ENCODE measurements at regions not wholly inside any gene's neighbourhood (a gene's known extent, or its start where the extent isn't known, plus 50 kb on each side); places are given as distances from the start of the nearest gene placed in this dataset.

- no peak for DNase-seq (ENCODE audit: low spot score)
Measured at GRCh38 chr20:34163307-34163706, 51.3 kb upstream of the EIF2S2 start.

GRCh38 chr20:34164381-34164984, 52.4 kb upstream of the EIF2S2 start:
- DNase-seq (ENCODE audit: low spot score), result no peak

GRCh38 chr20:34165018-34165619, 53.1 kb upstream of the EIF2S2 start:
- DNase-seq (ENCODE audit: low spot score), result no peak

GRCh38 chr20:34171640-34172039, 59.6 kb upstream of the EIF2S2 start:
- no peak for DNase-seq (ENCODE audit: low spot score)

DNA sequence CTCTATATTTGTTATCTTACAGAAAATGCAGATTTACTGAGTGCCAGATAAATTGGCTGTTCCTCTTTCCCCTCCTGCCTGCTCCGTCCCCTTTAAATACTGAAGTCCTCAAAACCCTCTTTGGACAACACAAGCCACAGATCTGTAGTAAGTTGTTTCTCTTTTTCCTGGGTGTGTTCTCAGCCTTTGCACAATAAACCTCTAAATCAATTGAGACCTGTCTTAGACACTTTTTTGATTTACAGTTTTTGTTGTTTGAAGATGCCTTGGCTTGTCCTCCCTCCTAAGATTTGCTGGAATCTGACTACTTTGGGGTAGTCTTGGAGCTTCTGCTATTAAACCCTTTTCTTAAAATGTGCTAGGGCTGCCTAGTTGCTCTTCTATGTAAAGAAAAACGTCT, 60.9 kb upstream of the EIF2S2 start:
- no peak for DNase-seq (ENCODE audit: low spot score)

DNA sequence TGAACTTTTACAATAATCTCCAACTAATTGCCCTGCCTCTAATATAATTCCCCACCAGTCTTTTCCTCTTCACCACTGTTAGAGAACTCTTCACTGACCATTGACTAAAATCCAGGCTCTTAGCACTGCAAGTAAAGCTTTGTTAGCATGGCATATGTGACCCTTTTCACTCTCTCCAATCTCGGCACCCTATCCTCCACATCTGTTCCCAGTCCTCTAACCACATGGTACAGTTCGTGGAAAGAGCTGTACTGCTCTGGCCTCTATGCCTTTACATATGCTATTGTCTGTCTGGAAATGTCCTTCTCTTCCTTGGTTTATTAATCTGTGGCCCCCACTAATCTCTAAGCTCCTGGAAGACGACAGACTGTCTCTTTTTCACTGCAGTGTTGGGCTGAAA, 63.0 kb upstream of the EIF2S2 start:
- no peak for DNase-seq (ENCODE audit: low spot score)

DNA sequence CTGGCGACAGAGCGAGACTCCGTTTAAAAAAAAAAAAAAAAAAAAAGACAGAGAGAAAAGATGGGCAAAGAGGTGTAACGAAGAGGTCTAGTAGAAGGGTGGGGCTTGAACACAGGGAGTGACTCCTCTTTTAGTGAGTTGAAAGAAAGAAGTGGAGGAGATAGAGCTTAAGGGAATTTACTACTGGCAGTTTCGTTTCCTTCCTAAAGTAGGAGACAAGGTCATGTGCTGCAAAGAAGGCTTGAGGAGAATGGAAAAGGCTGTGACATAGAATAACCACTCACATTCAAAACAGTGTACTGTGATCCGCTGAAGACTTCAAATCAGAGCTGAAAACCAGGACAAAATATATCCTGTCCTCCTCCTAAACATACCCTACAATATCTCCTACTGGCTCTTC, 63.8 kb upstream of the EIF2S2 start:
- DNase-seq (ENCODE audit: low spot score), result no peak

DNA sequence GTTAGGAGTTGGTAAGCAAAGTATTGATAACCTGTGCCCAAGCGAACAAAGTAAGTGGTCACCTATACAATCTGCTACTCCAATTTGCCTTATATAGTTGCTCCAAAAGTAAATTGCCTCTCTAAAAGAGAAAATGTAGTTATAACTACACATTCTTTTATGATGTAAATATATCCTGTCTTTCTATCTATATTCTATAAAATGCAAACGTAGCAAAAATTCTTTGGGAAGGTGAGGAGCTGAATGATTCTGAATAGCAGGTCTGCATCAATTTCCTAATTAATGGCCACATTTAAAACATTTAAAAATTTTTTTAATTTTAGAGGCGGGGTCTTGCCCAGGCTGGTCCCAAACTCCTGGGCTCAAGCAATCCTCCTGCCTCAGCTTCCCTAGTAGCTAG, 64.2 kb upstream of the ASIP start:
- DNase-seq (ENCODE audit: low spot score), result no peak

DNA sequence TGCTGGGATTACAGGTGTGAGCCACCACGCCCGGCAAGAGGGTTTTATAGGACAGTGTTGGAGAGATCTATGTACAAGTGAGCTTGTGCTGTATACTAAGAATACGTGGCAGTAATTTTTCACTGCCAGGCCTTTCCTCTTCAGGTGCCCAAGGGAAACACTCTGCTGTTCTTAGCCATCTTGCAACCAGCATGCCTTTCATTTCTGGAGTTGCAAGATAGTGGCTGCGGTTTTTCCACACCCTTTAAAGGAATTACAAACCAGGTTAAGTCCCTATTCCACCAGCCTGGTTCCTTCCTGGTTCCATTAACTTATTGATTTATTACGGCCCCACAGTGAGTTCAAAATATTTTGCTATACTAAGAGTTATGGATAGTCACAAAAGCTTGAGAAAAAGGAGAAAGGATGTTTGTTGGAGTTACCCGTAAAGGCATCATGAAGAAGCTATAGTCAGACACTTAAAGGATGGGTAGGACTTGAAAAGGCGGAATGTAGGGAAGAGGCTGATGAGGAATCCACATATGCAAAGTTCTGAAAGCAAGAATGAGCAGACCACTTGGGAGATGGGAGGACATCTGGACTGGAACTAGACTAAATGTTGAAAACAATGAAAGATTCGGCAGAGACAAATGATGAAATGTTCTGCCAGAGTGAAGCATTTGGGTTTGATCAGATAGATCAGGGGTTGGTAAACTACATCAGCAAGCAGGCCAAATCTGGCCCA, 61.4 kb upstream of the ASIP start:
- no peak for DNase-seq (ENCODE audit: low spot score)

GRCh38 chr20:34180460-34181120, 60.6 kb upstream of the ASIP start:
- no peak for DNase-seq (ENCODE audit: low spot score)

DNA sequence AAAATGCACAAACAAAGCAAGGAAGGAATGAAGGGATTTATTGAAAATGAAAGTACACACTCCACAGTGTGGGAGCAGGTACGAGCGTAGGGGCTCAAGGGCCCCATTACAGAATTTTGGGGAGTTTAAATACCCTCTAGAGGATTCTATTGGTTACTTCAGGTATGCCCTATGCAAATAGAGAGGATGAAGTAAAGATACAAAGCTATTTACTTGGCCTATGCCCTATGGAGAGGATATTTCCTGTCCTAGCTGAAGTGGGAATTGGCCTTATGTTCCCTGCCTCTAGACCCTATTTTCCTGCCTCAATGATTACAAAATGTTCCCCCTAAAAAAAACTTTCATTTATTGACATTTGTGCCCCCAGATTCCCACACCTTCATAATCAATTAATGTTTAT, 59.7 kb upstream of the ASIP start:
- no peak for DNase-seq (ENCODE audit: low spot score)

DNA sequence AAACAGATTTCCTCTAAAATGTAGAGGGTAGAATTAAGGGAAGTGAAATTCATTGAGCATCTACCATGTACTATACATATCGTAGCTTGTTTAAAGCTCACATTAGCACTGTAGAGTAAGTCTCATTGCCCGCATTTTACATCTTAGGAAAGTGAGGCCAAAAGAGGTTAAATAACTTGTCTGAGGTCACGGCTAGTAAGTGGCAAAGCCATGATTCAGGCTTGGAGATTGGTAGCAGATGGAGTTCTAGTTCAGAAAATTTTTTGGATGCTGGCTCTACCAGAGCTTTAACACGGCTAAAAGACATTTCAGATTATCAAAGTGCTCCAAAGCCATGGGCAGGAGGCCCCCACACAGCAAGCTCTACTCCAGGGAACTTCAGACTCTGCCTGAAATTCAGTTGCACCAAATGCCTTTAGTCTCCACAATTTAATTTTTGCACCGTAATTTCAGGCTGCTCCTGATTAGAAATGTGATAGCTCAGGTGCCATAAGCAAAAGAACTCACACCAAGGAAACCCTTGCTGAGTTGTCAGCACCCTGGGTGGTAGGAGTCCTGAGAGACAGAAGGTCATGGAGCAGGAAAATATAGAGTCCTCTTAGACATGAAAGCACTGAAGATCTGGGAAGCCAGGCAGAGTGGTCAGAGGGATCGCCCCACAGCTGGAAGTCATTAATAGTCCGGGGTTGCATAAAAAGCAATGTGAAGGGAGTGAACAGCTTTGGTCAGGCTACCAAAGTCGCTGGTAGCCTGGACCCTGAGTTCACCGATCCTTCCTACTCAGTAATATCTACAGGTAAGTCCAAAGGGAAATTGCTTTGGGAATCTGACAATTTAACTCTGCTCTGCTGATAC, 55.2 kb upstream of the ASIP start:
- DNase-seq (ENCODE audit: low spot score), result no peak

GRCh38 chr20:34189572-34190163, 51.6 kb upstream of the ASIP start:
- DNase-seq (ENCODE audit: low spot score), result no peak

DNA sequence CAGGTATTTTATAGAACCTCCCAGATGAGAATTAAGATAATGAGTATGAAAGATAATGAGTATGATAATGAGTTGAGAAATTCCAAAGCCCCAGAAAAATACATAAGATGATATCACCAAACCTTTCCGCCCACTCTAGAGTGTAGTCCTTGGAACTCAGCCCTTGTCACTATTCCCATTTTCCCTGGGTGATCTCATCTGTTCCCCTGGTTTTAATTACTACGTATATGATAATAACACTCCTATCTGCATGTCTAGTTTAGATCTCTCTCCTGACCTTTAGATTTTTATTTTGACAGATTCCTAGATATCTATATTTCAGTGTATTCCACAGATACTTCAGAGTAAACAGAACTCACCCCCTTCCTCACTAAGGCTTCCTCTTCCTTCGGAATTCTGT, 51.0 kb upstream of the ASIP start:
- DNase-seq (ENCODE audit: low spot score), result no peak

DNA sequence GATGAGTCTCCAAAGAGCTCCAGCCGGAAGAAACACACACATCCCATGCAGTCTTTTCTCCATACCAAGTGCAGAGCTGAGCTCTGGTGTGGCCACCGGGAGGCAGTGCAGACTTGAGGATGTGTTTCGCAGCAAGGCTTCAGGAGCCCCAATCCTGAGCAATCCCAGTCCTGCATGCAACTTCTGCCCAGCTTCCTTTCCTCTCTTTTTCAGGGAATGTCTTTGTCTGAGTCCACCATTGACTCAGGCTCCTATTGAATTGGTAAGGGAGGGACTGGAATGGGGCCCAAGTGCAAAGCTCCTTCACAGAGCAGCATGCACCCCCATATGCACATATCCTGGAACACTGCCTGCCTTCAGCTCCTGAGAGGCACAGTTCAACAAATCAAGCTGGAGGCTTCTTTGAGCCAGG, 50.5 kb upstream of the ASIP start:
- DNase-seq (ENCODE audit: low spot score), result peak; percentile 84

Measured in cerebellar cortex (tissue), 1 donor.